Sigmoid colon (tissue), 4 donors: ENCODE measurements at regions not wholly inside any gene's neighbourhood (a gene's known extent, or its start where the extent isn't known, plus 50 kb on each side); places are given as distances from the start of the nearest gene placed in this dataset.

Source experiments
- POLR2A ChIP-seq, 2 donors: fragments of 450-650 bp; IDR thresholded peaks; one replicate each; pipeline ENCODE4 v1.6.1; 2016; ENCODE audit warnings: antibody characterized with exemption in 2 of 2, mild to moderate bottlenecking in 2 of 2, moderate library complexity in 2 of 2
- POLR2AphosphoS5 ChIP-seq, 4 donors: sonication (generic); formaldehyde crosslinking; IDR thresholded peaks; one replicate each; pipeline ENCODE4 v1.6.1; 2017; ENCODE audit warnings: antibody characterized with exemption in 4 of 4
- TF ChIP-seq, protein P1 (sequence below), 4 experiments: fragments of 450-650 bp in 3 of 4; fragments of 200-600 bp in 1 of 4; IDR thresholded peaks; one replicate each; pipeline ENCODE4 v1.5.1; 2016 to 2019; ENCODE audit warnings: antibody characterized with exemption in 4 of 4, mild to moderate bottlenecking in 3 of 4, moderate library complexity in 2 of 4

DNA sequence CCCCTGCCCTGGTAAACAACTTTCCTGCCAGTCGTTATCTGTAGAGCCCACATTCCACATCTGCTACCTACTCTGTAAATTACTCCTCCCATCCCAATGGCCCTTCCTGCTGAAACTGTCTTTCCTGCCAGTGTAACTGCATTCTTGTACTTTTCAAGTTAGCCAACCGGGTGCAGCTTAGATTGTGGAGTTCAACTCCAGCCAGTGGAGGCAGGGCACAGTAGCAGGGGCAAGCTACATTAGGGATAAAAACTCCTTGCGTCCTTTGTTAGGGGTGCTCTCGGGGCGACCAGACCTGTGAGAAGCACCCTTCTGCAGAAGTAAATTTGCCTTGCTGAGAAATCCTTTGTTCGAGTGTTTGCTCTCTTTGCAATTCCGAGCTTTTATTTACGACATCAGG is 639.0 kb upstream of the TYRP1 start:
- TF ChIP-seq, protein P1, sequence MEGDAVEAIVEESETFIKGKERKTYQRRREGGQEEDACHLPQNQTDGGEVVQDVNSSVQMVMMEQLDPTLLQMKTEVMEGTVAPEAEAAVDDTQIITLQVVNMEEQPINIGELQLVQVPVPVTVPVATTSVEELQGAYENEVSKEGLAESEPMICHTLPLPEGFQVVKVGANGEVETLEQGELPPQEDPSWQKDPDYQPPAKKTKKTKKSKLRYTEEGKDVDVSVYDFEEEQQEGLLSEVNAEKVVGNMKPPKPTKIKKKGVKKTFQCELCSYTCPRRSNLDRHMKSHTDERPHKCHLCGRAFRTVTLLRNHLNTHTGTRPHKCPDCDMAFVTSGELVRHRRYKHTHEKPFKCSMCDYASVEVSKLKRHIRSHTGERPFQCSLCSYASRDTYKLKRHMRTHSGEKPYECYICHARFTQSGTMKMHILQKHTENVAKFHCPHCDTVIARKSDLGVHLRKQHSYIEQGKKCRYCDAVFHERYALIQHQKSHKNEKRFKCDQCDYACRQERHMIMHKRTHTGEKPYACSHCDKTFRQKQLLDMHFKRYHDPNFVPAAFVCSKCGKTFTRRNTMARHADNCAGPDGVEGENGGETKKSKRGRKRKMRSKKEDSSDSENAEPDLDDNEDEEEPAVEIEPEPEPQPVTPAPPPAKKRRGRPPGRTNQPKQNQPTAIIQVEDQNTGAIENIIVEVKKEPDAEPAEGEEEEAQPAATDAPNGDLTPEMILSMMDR (IDR thresholded peaks at IDR 0.05) = no peak
- TF ChIP-seq POLR2A (IDR thresholded peaks at IDR 0.05) = no peak
- no peak for TF ChIP-seq POLR2AphosphoS5 (IDR thresholded peaks at IDR 0.05)
